ENCODE measurements at regions not wholly inside any gene's neighbourhood (a gene's known extent, or its start where the extent isn't known, plus 50 kb on each side); places are given as distances from the start of the nearest gene placed in this dataset.

DNA sequence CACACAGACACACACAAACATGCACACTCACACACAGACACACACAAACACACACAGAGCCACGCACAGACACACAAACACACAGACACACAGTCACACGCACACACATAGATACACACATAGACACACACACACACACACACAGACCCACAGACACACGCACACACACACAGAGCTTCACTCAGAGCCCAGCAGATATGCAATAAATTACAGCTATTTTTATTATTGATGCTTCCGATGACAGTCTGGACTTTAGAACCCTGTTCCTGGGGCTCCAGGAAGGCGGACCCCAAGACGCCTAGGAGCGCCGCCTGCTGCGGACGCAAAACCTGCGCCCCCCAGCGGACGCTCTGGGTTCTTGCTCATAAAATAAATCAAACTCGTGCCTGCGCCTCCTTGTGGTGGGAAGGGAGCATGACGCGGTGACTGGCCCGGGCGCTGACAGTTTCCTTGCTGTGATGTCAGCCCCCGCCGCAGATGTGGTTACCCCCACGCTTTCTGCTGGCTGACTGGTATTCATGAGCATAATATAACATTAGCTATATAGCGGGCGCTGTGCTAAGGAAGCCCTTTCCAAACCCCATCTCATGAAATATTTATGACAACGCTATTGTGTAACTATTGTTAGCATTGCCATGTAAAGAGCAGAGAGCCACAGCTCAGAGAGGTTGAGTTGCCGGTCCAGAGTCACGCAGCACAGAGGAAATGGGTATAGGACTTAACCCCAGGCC, 64.4 kb upstream of the TM9SF2 start:
- DNase-seq (ENCODE audit: low read depth in 2 of 2), result peak; percentile 66 to 87

DNA sequence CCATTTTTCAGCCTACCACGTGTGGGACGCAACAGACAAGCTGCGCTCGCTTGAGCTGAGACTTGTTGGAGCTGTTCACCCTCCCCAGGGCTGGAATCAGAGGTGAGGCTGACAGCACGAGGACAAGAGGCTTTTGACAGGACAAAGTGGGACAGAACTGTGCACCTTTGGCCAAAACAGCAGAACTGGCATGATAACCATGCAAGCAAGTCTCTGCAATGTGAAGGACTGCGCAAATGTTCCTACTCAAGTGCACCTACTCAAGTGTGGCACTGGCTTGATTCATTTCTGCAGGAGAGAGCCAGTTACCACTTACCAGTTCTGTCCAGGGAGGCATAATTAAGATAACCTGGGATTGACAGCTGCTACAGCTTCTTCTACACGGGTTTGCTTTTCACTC, 62.2 kb upstream of the TM9SF2 start:
- no peak for DNase-seq (ENCODE audit: low read depth in 2 of 2)

DNA sequence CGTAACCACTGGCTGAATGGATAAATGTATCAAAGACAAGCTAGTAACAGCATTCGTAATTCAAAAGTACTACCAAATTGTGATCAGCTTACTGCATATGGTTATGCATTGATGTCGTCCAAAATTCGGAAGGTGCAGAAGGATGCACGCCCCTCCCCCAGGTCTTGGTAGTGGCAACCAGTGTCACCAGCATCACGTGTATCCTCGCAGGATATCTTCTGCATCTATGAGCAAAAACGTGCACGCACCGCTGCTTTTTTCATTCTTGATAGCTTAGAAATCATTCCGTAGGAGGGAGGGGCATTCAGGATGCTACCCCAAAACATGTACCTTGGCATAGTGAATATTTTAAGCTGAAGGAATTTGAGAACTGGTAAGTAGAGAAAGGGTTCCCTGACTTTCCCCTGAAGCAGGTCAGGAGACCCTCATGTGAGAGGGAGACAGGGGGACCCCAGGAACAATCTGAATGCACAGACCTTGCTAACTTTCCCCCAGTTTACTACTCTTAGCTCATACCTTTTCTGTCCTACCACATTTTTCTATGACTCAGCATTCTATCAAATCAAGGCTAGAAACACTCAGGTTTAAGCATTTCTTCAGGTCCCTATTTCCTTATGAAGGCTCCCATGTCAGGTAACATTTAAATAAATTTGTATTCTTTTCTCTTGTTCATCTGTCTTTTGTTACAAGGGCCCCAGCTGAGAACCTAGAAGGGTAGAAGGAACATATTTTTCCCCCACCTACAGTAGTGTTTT, 61.2 kb upstream of the TM9SF2 start:
- DNase-seq (ENCODE audit: low read depth in 2 of 2), result no peak

DNA sequence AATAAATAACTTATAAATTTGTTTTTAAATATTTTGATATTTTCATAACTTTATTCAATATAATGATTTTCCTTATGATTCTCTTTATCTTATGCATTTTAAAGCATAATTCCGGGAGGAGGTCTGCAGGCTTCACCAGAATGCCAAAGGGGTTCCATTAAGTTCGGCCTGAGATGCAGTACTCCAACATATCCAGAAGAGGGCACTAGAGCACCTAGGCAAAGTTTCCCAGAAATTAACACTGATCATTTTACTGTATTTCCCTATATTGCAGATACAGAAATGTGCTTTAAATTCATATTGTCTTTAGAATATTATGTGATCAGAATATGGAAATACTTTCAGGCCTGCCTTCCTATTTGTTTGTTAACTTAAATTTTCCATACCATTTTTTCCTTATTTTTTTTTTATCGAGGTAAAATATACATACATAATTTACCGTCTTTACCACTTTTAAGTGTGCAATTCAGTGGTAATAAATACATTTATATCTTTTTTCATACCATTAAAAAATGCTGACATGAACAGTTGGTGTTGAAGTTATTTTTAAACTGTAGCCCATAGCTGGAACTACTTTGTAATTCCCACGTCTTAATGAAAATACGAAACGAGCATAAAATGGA, 58.9 kb upstream of the TM9SF2 start:
- DNase-seq (ENCODE audit: low read depth in 2 of 2), result peak; percentile 38 to 62

DNA sequence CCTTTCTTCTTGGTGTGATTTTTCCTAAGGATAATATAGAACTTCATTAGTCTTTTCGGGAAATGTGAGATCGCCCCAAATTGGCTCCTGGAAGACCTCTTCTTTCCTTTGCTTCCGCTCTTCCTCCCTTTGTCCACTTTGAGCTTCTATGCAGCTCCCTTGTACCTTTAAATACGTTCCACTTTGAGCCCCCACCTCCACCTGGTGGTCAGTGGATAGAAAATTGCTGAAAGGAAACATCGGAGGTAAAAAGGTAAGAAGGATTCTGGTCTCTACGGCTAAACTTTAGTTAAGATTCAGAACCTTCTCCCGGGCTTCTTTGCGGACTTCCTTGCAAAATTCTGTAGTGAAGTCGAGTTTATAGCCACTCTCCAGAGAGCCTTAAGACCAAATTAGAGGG, 55.0 kb upstream of the TM9SF2 start:
- no peak for DNase-seq (ENCODE audit: low read depth in 2 of 2)

DNA sequence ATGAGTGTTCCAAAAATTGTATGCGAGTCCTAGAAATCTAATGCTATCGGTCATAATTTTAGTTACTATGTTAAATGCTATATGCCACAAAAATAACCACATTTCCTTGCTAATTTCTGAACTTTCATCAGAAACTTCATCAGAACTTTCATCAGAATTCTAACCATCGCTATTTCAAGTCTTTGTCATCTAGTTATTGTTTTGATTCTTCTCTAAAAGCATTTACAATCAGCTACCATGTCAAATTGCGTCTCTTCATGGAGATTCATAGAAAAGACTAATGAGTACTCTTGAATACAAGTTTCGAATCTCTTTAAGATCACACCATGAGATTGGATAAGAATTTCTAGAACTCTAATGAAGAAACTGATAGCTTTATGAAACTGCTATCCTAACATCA, 52.7 kb upstream of the TM9SF2 start:
- DNase-seq (ENCODE audit: low read depth in 2 of 2), result no peak

DNA sequence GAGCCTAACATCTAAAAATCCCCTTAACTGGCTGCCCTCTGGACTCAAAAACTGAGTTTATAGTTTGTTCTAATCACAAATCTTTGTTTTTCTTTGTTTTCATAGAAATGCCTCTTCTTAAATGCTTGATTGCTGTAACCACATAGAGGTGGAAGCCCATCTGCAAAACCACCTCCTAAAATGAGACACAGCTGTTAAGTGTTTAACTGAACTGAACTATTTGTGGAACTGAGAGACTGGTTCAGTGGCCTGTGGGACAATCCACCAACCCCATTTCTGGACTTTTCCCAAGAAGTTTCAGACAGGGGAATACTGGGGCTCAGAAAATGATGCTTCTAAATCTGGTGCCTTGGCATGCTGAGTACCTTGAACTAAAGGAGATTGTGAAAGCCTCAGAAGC, 50.9 kb upstream of the TM9SF2 start:
- no peak for DNase-seq (ENCODE audit: low read depth in 2 of 2)
